HG03432 (cell line): ENCODE measurements at regions not wholly inside any gene's neighbourhood (a gene's known extent, or its start where the extent isn't known, plus 50 kb on each side); places are given as distances from the start of the nearest gene placed in this dataset.

Experiments
- ATAC-seq: cut with Tn5 transposase; IDR thresholded peaks from one replicate; pipeline ENCODE4 v1.9.1; 2021; ENCODE audit warnings: mild to moderate bottlenecking, moderate library complexity; ENCODE audit not compliant: unreplicated experiment

DNA sequence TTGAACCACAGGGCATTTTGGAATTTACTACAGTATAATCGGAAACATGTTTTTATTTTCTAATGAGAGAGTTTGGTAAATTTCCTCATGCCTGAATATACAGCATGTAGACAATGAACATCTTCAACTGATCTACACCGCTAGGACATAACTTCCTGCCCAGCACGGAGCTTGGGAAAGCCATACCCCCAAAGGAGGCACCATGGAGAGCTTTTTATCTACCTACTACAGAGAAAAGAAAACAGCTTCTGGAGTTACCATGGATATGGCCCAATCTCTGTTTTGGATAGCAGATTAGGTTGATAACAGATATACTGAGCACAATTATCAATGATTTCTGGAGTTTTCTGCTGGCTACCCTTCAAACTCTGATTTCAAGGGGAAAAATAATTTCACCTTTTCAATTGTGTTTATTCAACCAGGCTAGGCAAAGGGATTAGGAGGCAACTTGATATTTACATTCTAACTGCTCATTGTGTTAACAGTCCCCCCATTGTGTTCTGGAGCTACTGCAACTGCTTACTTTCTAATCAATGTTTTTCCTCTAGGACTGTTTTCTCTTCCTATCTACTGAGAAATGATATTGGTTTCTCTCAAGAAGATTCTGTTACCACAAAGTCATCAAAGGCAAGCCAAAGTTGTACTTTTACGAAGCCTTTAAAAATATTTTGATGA, 123.0 kb upstream of the ARHGAP28 start:
- no peak for ATAC-seq

DNA sequence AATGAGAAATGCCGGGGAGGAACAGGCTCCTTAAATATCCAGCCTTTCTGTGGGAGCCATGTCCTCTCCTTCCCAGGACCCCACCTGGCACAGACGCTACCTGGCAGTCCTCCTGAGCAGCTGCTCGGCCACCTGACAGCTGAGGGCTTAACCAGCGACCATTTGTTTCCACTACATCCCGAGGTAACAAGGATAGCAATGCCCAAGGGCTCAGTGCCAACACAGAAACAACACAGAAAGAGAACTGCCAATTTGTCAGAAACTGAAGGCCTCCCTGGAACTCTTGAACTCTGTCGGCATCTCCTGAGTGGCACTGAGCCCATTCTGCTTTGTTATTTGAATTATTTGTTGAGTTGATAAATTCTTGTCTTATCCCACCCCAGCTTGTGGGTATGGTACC, 122.2 kb upstream of the ARHGAP28 start:
- ATAC-seq = no peak

DNA sequence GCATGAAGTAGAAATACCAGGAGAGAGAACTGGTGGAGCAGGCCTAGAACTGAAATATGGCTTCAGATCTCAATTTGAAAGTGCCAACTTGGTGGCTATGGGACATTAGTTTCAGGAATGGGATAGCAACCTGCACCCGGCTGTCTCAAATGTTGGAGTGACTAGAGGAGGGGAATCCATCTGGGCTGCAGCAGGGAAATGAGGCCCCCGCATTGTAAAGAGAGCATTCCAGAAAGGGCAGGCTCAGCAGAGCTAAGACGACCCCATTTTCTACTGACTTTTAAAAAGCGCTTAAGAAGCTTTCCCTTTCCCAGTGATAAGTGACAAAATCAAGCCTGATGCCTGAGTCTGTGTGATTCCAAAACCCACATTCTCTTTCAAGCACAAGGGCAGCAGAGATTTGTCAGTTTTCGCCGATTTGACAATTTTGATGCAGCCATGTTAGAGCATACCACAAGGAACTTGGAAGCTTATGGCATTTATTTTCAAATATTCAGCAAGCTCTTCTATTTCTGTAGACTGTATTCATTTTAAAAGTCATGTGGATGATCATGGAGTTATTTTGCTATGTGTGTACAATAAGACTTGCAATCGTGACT, 119.8 kb upstream of the ARHGAP28 start:
- ATAC-seq = no peak

DNA sequence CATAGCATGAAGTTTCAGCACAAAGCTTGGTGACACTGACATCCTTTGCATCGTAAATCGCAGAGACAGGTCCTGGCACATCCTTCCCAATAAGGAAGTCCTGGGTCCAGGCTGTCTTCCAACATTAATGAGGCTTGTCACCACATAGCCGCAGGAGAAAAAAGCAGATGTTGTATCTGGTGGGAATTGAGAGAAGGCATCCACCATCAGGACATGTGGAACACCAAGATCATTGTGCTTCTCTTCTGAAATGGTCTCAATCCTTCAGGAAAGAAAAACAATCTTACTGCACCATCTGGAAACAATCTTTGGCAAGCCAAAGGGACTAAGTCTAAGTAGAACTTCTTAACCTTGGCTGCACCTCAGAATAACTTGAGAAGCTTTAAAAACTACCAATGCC, 119.0 kb upstream of the ARHGAP28 start:
- ATAC-seq = no peak

DNA sequence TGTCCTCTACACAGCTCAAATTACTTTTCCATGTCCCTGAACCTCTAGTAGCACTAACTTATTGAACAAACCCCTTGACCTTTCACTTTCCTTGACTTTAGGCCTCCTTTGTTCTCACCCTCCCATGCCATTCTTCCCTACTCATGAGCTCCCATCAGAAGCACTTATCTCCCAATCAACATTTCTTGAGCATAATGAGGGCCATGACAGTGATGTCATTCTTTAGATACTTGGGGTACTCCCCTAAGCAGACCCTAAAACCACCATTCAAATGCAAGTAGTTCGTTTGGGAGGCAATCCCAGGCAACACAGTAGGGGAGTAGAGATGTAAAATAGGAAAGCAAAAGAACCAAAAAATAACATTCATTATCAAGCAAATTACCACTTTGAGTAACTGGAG, 115.9 kb upstream of the ARHGAP28 start:
- ATAC-seq = no peak

DNA sequence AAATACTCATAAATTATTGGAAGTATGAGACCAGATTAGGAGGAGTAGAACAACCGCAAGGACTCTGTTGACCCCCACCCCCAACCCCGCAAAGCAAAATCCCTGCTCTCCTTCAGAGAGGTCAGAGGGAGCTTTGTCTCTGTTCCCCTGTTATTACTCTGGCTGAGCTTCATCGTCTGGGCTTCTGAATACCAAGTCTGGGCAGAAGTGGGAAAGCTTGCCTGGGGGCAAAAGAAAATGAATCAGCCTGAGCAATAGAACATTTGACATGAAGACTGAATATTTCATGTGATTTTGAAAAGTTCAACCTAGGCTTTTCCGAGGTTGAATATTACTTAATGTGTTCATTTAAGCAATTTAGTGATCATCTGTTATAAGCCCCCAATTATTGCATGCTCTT, 114.6 kb upstream of the ARHGAP28 start:
- no peak for ATAC-seq

DNA sequence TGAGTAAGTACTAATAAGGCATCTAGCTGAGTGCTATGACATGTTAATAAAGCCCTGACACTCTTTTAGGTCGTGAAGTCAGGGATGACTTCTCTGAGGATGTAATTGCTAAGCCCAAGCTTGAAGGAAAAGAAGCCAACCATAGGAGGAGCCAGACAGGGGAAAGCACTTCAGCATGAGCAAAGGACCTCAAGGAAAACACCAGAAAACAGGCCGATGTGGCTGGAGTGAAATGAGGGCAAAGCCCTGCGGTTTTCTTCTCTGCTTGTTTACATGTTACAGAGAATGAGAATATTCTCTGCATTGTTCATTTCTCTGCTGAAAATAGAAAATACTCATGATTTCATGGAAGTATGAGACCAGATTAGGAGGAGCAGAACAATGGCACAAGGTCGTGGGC, 112.5 kb upstream of the ARHGAP28 start:
- ATAC-seq = no peak

DNA sequence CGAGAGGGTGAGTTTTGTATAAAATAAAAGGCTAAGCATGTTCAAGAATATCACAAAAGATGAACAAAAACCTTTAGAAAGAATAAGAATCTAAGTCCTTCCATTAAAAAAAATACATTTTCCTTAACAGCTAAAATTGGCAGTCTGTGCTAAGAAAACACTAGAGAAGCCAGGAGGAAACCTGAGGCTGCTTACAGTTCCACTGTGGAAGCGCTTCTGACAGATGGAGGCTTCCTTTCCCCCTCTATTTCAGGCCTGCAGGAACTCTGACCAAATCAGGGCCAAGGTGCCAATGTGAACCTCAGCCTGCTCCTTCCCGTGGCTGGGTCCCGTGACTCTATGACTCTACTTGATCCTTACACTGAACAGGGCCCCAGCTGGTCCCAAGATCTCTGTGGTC, 108.1 kb upstream of the ARHGAP28 start:
- no peak for ATAC-seq

DNA sequence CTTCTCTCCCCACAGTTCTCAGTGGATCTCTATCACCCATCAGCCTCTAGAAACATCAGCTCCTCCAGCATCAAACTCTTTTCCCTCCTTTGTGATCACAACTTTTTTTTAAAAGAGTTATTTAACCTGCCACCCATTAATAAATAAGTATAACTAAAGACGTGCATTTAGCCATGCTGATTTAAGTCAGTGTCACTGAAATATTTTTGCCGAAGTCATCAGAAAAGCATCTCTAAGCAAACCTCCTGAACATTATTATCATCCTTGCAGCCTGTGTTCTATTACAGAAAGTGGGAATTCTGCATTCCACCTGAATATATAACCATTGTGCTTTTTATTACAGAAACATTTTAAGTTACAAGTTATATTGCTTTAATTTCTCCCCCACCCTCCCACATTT, 106.2 kb upstream of the ARHGAP28 start:
- ATAC-seq = no peak

DNA sequence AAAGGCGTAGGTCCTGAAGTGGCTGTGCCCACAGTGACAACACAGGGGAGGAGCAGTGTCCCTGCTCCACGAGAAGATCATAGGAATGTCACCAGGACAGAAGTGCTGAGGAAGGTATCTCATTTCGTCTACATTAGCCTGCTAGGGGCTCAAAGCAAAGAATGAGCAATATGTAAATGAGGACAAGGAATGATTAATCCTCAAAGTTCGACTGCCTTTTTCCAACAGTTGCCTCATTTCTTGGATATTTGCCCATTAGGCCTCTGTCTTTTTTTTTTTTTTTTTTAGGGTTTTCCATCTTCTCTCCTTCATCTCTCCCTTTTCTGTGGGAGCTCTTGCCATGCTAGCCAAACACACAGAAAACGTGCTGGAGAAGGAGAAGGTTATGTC, 105.2 kb upstream of the ARHGAP28 start:
- ATAC-seq = no peak

DNA sequence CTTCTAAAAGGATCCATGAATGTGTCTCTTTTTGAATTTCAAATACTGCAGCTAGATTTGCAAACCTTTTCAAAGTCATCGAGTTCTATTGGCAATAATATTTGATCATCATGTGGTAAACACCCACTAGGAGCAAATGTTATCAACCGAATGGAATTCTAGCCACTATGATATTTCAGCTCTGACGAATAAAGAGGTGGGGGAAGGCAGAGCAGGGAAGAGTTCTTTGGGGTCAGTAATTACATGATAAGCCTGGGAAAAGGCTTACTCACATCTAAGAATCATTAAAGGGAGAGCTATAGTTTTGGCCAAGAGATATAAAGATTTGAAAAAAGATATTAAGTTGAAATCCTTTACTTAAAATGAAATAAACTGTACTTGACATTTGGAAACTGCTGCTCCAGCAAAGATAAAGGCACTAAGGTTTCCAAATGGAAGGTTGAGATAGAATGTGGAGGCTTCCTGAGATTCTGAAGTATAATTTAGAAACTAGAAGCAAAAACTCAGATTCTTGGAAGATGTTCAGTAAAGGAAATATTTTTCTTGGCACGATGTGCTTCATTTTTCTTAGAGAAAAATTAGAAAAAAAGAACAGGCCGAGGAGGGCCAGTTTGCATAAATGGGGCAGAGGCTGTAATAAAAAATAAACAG, 104.7 kb upstream of the ARHGAP28 start:
- no peak for ATAC-seq

DNA sequence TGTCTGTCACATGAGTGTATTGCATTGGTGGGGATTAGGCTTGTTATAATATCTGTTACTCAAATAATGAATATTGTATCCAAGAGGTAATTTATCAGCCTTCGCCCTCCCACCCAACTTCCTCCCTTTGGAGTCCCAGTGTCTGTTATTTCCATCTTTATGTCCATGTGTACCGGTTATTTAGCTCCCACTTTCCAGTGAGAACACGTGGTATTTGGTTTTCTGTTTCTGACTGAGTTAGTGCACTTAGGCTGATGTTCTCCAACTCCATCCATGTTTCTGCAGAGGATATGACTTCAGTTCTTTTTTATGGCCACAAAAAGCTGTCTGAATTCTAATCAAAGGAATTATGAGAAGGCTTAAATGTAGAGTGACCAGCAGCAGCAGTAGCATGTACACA, 104.0 kb upstream of the ARHGAP28 start:
- no peak for ATAC-seq

DNA sequence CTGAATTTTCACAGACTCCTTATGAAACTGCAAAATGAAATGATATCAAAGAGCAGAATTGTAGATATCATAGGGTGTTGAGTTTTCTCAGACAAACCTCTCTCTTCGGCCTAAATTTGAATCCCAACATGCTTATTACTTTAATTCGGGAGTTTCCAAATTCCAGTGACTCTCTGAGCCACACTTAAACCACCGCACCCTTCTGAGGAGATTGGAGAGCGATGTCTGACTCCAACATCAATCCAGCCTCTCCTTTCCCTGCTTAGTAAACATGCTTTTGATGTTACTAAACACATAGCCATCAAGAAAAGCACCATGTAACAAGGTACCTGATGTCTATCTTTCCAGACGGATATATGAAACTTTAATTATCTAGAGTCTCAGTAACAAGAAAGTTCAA, 103.1 kb upstream of the ARHGAP28 start:
- no peak for ATAC-seq

DNA sequence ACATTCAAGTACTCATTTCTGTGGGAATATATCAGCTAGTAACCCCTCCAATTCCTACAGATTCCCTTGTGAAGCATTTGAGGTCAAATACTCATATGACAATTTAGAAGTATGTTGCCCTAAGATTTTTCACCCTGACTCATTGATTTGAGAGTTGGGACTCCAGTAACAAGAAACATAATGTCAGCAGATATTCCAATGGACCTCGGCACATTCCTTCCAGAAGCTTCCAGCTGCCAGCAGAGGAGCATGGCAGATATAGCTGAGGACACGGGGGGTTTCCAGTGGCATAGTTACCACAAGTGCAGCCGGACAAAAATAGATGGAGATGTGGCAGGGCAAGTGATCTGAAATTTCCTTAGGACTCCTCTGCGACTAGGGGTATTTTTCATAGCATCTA, 101.9 kb upstream of the ARHGAP28 start:
- ATAC-seq = no peak

DNA sequence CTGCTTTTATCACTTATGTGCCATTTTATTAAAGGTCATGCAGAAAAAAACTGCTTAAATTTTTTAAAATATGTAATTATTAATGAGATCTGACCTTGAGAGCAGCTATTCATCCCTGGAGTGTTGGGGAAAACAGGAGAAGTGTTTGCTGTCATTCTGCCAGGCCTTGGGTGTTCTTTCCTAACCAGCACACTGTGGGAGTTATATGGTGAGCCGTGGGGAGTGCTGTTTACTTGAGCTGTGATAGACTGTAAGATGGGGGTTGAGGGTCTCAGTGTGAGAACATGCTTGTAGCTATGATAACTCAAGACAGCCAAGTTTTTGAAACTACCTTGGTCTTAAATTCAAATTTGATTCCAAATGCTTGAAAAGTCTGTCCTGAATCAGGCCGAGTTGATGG, 101.3 kb upstream of the ARHGAP28 start:
- ATAC-seq = no peak

DNA sequence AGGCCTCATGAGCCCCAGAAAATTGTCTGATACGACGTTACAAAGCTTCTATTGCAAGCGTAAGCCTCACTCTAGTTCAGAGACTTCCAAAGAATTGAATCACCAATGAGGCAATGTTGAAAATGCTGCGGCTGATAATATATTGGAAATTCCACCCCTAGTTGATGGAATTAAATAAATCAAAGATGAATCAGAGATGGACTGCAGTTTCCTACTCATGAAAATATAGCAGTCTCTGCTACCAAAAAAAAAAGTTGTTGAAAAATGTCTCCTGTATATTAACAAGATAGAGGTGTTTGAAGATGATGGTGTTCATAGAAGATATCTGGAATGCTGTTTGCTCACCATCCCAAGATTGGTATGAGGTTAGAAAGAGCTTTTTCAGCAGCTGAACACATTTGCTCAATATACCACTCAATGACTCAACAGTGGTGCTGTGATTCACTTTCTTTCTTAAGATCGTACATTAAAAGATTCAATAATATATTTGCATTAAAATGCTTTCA, 99.8 kb upstream of the ARHGAP28 start:
- ATAC-seq = no peak

DNA sequence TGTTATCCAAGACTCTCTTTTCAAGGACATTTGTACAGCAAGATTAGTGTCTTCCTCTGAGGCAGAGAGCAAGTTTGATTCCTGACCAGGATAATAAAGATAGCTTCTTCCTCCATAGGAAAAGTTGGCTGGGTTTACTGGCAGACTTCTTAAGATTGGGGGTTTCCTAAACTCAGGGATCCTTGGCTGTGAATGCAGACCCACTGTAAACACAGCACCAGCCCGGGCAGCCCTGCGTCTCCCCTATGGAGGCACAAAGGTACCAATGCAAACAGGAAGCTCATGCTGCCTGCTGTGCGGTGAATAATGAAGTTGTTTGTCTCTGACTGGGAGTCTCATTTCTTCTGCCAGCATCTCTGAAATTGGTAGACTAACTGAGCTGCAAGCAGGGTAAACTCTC, 96.2 kb upstream of the ARHGAP28 start:
- ATAC-seq = no peak

DNA sequence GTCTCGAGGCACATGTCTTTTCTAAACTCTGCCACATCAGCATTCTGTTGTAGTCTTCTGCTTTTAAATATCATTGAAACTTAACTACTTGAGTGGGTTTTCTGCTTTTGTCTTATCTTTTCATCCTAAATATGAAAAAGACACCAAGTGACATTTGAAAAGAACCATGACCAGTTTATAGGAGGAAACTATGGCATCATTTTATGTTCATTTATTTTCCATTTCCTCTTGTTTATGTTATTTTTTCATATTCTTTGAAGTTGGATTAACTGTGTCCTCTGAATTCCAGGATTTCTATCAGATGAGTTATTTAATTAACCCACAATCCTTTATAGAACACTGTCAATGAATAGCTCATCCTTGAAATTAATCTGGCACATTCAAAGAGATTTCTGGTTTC, 93.4 kb upstream of the ARHGAP28 start:
- ATAC-seq = no peak

DNA sequence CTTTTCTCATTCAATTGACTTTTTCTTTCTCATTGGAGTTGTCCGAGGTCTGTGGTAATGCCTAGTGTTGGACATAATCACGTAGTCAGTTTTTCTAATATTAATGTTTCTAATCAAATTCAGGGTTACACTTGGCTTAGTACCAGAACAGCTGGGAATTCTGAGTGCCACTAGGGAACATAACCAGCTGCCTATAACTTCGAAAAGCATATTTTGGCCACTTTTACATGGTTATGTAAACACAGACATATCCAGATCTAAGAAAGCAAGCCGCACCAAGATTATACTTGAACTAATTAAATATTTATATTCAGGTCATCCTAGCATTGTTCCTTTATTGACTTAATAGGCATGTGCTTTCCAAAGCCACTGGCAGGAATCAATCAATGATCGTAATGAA, 91.1 kb upstream of the ARHGAP28 start:
- no peak for ATAC-seq

DNA sequence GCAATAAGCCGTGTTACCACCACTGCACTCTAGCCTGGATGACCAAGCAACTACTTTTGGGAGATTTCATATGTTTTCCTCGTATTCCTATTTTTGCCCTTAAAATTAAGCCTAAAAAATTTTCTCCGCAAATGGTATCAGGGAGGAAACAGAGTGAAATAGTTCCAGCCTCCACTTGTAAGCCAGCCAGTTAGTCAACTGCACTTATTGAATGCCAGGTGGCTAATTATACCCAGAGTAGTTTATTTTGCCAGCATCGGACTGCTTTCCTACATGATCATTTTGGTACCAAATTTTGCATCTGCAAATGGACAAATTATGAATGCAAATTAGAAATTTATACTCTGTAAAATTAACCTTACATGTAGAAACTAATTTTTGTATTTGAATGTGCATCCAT, 90.2 kb upstream of the ARHGAP28 start:
- ATAC-seq = no peak

DNA sequence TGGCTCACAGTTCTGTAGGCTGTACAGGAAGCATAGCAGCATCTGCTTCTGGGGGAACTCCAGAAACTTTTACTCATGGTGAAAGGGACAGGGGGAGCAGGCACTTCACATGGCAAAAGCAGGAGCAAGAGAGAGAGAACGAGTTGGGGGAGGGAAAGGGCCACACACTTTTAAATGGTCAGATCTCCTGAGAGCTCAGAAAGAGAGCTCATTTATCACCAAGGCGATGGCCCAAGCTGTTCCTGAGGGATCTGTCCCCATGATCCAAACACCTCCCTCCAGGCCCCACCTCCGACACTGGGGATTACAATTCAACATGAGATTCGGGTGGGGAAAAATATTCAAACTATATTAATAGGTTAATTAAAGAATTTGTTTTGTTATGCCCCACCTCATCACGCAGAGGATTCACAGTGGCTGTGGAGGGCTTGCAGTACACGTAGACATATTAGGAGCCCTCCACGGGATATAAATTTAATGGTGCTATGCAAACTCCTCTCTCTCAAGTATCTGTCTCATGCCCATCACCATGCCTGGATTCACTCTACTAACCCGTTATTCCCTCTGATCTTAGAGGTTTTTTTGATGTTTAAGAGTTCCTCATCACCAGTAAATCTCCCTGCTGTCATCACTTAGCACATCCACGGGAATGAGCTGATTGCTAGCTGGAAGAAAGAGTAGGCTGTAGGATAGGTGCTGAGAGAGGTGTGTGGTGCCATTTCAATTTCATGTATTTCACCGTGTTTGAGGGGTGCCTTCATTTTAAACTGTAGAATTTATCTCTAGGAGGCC, 84.5 kb upstream of the ARHGAP28 start:
- ATAC-seq = no peak

DNA sequence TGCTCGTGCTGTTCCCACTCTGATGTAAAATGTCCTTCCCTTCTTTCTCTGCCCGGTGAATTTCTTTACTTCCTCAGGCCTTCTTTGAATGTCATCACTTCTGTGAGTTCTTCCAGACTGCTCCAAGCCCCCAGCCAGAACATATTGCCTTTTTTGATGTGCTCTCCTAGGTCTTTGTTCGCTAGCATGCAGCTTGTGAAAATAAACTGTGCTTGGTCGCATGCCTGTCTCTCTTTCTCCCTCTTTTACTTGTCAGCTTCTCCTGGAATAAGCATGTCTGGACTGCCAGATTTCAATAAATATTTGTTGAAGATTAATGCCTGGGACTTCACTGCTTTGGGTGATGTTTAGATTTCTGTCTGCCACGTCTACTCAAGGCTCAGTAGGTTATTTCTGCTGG, 82.7 kb upstream of the ARHGAP28 start:
- ATAC-seq = no peak
